NCI-H2171 treated with DMSO at 0.1 percent for 48 hours (cell line): ENCODE measurements at regions not wholly inside any gene's neighbourhood (a gene's known extent, or its start where the extent isn't known, plus 50 kb on each side); places are given as distances from the start of the nearest gene placed in this dataset.
"Not testable (repeated sequence)": the region's sequence is repeated elsewhere in the genome, so short reads cannot be mapped to it uniquely, and the experiment has no call there.

Experiments used
- DNase-seq: peaks from one replicate; lab custom pipeline; 2025; lab: John Stamatoyannopoulos, UW

DNA sequence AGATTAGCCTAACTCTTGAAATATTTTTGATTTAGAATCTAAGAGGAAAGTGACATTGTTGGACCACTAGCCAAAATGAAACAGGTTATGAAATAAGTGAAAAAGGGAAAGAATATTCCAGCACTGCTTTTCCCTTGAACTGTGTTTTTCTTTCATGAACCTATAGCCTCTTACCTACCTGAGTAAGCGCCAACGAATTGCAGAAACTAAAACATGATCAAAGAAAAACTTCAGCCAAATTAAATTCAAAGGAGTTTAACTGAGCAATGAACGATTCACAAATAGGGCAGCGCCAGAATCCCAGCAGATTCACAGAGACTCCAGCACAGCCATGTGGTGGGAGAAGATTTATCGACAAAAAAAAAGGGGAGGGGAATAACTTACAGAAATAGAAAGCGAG is 518.6 kb downstream of the PIK3C3 start:
- no peak for DNase-seq

DNA sequence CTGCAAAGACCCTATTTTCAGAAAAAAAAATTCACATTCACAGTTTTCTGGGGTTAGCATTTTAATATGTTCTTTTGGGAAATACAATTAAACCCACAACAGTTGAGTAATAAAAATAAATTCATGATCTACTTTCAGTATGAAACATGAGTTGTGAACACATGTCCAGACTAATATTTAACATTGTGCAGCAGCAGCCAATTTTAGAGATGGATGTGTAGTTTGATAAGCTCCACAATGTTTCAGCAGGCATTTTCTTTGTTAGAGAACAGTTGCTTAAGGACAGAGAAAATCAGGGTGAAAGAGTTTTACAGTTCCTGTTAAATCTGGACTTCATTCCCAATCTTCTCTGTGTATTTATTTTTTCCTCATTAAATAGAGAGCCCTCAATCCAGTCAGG is 519.5 kb downstream of the PIK3C3 start:
- DNase-seq = no peak

DNA sequence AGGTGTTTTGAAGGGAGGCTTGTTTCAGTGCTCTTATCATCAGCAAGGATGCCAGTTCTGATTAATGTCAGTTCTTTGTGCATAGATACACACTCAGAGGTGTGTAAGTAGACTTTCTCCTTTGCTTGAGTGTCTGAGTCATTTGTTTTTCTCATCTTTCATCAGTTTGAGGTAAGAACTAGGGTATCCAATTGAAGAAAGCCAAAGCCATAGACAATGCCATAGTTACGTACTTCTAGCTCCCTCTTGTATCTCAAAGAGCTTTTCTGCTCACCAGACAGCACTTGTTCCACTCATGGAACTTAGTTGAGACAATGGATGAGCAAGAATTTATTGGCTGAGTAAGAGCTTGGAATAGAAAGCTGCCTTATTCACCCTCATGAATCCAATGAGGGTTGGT is 520.1 kb downstream of the PIK3C3 start:
- no peak for DNase-seq

DNA sequence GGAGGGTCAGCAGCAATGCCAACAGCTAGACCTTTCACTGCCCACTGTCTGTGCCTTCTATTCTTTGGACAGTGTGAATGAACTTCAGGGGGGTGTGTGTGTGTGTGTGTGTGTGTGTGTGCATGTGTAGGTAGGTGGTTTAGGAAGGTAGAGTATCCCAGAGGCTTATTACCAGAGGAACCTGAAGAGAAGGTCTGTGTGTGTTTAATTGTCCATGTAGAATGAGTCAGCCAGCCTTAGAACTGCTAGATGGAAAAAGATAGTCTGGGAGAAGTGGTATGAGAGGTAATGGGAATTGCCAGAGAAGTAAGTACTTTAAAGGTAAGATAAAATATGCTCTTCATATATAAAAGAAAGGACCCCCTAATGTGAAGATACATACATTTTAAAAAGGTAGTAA is 522.2 kb downstream of the PIK3C3 start:
- DNase-seq = peak; percentile 61

DNA sequence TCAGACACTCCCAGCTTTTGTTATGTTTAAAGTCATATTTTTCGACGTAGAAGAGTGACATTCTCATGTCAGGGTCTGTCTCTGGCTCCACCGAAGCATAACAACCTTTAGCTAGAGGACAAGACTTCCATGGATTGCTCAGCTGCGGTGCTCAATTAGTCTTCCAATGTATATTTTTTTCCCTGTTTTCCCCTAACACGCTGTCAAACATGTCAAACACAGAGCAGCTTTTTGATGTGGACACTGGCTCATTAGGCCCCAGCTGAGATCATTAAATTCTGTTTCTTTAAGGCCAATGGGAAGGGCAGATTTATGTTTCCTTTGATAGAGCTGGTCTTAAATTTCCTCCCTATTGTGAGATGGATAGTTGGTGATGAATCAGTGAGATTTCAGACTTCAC is 525.4 kb downstream of the PIK3C3 start:
- DNase-seq = no peak

DNA sequence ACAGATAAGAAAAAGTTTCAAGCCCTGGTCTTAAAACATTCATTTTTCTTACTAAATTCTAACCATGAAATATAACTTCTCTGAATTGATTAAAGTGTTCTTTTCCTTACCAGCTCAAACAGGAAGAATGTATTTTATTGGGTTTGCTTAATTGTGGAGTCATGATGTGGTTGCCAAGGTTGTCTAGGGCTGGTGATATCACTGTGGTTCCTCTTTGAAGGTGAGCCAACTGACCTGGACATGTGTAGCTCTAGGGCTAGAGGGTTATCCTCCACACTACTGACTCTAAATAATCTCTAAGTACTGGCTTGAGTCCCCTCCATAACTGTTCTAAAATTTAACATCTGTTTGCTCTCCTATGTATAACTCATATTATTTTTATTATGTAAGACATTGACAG is 529.6 kb downstream of the PIK3C3 start:
- no peak for DNase-seq

DNA sequence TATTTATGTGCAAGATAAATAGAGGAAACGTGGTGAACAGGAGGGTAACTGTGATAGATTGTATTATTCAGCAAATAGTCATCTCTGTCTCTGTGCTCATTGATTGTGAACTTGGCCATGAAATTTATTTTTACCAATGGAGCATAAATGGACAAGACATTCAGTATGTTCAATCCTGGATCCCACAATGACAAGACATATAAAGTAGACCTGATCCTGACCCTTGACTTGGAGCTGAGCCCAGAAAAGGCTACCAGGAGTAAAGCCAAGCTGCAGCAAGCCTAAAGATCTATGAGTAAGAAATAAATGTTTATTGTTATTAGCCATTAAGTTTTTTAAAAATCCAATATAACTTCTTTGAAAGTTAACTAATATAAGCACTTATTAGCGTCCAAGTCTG is 531.2 kb downstream of the PIK3C3 start:
- no peak for DNase-seq

DNA sequence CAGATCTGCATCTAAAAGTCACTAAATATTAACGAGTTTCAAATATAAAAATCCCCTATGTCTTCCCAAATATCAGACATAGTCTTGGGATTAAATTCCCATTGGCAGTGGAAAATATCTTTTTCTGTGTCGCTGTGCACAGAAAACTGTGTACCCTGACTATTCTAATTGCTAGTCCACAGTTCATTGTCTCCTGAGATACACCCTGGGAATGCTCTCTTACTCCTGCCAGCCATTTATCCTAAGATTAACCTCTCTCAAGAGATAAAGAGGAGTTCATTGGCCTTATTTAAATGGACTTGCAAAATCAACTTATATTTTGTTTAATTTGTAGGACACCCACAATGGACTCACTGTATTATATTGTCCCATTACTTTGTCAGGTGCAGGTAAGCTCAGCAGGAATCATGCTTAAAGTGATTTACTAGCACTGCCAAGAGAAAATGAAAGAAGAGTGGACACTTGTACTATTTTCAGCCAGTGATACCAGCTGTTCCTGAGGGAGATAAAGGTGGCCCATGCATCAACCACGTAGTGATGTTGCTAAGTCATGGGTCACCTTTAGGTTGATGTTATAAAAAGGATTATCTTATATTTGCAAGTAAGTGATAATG is 553.8 kb downstream of the PIK3C3 start:
- DNase-seq = no peak

DNA sequence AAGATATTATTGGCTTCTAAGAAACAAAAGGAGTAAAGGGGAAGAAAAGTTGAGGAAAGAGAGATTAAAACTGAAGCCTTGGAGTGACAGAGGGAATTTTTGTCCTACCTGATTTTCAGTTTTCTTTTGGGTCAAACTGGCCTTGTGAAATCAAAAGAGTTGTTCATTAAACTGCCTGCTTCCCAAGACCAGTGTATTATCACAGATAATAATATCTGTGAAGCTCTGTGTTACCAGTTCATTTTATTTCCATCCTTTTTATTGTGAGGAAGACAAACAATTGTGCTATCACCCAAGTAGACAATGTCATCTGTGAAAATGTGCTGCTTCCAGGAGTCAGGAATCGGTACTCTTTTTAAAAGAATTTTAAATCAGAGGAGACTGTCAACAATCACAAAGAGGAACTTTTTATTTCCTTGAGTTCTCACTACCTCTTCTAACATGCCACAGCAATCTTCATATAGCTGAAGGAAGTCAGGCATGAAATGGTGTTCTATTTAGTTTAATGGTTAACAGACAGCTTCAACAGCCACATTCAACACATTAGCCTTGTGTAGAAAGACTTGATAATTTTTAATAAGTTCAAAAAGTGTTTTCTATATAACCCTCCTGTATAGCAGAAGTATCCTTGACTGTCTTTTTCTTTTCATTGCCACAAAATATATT is 554.8 kb downstream of the PIK3C3 start:
- no peak for DNase-seq

DNA sequence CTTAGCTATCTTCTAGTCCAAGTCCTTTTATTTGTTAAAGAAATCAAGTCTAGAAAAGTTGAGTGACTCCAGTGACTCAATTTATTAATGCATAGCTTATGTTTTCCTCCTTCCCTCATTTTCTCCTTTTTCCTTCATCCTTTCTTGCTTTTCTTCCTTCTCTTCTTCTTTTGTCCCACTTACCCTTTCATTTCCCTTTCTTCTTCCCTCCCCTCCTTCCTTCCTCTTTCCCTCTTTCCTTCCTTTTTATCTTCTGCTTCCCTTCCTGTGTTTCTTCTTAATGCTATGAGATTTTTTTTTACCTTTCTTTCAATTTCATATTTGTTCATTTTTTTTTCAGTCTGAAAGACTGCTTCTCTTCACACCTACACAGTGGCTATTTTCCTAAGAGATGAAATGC is 555.5 kb downstream of the PIK3C3 start:
- DNase-seq = no peak

DNA sequence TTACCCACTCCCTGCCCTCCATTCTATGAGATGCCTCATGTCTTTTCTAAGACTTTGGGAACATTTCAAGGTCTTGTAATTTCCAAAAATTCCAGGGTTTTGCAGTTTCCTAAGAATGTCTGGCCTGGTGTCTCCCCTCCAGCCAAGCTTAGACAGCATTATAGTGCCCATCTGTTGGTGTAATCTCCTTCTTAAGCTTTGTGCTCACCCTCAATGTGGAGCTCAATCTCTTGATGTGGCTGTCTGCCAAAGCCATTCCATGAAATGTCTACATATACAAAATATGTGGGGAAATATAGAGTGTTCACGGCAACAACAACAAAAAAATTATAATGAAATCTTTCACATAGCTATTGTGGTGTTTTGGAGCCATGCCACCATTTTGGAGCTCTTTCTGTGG is 558.4 kb downstream of the PIK3C3 start:
- DNase-seq = peak; percentile 11

DNA sequence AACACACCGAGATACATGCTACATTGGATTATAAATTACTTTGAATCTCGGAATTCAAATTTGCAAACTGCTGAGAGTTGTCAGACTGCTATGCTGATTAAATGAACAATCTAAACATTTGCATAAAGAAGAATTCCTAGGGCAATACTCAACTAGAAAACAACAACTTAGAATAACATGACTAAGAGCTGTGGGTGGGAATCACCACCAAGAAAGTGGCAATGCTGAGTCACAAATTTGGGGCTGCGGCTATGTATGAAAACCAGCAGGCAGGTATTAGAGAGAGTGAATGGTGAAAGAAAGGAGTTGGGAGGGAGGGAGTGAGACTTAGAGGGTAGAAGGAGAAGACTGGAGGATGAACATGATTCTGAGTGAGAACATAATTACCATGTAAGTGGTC is 559.5 kb downstream of the PIK3C3 start:
- DNase-seq = no peak

DNA sequence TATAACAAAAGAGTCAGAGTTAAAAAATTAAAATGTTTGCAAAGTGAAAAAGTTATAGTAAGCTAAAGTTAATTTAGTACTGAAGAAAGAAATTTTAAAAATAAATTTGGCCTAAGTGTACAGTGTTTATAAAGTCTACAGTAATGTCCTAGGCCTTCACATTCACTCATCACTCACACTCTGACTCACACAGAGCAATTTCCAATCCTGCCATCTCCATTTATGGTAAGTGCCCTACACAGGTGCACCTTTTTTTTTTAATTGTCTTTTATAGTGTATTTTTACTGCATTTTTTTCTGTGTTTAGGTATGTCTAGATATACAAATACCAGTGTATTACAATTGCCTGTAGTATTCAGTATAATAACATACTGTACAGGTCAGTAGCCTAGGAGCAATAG is 562.9 kb downstream of the PIK3C3 start:
- no peak for DNase-seq

DNA sequence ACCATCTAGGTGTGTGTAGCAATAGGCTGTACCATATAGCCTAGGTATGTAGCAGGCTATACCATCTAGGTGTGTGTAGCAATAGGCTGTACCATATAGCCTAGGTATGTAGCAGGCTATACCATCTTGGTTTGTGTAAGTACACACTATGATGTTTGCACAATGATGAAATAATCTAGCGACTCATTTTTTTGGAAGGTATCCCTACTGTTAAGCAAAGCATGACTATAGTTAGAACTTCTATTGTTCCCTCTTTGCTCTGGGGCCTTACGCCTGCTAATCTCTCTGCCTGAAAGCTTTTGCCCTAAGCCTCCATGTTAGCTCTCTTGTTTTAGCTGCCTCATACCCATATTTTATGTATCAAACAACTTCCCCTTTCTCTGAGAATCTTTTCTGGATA is 563.3 kb downstream of the PIK3C3 start:
- DNase-seq = not testable (repeated sequence)

DNA sequence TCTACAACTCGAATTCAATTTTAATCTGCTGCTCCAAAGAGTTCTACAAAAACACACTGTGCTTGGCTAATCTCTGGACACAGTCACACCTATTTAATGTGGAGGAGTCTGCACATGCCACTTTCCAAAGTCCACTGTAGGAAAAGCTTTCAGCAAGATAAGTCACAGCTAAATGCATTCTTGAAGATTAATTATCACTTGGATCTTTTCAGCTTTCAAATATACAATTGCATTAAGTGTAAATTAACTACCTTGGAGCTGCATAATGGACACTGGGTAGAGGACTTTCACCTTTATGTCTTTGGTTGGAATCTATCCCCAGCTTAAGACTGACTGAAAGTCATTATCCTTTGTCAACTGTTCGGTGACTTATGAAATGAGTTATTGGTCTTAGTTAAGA is 565.1 kb downstream of the PIK3C3 start:
- DNase-seq = no peak

DNA sequence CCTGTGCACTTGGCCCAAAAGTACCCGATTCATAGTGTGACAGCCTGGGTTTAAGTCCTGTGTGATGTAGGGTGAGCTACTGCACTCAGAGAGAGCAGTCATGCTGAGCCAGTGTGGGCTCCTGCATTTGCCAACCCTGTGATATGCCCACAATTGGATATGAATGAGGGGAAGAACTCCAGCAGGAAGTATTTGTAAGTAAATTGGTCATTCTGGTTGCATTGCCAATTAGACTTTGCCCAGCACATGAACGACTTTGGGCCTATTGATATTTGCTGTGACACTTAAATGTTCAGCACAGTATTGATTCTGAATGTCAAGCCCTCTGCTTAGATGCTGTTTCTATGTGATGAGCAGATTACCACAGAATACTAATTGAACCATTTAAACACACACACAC is 570.9 kb downstream of the PIK3C3 start:
- no peak for DNase-seq

DNA sequence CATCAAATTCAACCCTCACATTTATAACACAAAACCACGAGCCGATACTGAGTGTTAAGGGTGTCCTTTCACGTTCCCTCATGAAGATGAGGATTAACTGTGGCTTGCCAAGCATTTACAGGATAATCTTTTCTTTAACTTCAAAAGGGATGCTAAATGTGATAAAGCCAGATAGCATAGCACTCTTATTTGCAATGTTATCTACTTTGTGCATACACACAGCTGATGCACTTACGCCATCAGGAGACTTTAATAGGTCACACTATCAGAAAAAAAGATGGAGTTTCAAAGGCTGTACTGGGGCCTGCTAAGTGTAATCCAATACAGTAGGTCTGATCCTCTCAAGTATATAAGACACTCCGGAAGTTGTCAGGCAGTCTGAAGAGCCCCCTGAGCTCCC is 572.7 kb downstream of the PIK3C3 start:
- peak; percentile 5 for DNase-seq

DNA sequence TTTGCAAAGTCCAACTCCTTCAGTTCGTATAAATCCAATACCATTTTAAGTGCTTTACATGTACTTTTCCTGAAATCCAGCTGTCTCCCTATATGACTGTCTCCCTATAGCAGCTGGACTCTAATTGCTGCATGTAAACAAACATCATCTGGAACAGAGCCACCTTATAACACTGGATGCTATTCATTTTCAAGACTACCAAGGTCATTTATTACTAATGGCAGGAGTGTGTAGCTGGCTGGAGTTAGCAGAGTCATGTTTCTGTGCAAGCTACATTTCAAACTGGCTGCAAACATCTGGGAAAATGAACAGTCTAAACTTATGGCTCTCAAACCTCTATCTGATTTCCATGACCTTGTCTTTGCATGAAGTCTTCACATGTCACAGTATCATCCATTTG is 575.2 kb downstream of the PIK3C3 start:
- peak; percentile 60 for DNase-seq

DNA sequence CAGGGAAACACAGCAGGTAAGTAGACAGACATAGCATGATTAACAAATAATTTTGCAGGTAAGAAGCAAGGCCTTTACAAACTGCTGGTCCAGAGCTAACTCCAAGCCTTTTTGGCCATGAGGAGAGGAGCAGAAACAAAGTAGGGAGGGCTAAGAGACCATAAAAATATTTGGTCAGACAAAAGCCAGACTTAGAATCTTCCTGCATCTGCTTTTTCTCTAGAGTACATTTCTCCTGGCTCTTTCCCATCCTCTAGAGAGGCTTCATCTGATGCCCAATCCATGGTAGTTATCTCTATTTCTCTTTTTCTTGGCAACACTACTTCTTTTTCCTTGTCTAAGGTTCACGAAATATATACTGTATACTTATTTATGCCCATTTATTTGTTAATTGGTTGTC is 577.1 kb downstream of the PIK3C3 start:
- DNase-seq = no peak

DNA sequence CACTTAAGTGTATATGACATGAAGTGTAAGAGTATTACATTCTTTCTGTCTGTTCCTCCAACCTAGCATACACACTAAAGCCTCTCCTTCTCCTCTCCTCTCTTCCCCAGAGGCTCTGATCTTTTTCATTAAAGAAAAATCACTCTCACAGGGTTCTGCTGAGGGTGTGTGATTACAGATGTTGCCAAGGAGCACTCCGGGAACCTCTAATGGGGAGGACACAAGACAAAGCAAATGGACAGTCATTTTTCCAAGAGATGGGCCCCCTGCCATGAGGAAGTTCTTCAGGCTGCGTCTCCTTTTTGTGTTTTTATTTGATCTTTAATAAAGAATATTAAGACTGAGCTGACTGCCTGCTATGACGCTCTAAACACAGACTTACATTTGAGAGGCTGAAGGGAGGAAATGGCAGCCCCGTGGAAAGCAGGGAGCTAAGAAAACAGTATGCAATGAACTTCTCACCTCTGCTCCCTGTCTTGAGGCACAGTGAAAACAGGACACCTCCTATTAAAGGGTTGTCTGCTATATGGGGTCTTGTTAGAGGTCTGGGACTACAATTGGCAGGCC is 578.1 kb downstream of the PIK3C3 start:
- no peak for DNase-seq

DNA sequence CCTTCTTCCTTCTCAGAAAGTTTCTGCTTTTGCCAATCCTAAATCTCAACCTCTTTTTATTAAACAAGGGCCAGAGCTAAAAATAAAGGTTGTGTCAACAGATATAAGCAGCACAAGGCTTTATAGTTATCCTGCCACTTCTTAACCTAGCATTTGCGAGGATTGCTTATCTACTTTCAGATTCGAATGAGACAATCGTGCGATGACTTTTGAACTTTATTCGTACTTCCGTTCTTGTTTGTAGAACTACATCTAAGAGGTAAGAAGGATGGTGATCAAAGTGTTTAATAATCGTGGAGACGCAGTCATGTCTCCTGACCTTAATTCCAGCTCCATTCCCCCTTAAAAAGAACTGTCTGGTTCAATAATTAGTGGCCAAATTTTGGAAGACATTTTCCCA is 578.6 kb downstream of the PIK3C3 start:
- no peak for DNase-seq

DNA sequence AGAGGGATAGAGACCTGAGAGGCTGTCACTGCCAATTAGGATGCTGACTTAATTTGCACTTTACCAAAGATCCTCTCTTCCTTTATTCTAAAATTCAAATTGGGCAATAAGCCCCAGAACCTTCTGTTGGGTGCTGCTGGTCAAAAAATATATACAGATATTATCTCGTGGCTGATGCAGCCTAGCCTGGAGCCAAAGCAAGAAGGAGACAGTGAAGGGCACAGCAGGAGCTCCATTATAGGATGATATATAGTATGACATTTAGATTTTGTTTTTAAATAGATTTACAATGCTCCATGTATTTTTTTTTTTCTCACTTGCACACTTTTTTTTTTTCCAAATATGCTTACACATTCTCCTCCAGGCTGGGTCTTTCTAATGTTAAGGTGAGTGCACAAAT is 579.3 kb downstream of the PIK3C3 start:
- no peak for DNase-seq

DNA sequence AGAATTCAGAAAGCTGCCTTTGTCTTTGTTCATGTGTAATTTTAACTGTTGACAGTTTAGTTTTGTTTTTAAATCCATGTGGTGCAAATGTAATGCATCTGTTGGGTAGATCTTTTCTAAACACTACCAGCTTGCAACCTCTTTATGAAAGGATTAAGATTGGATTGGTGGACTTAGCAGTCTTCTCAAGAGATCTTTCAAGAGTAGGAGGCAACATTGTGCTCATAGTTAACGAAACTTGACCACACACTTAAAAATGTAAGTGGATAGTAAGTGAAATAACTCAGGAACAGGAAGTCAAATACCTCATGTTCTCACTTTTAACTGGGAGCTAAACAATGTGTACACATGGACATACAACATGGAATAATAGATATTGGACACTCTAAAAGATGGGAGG is 579.0 kb downstream of the RIT2 start:
- DNase-seq = no peak

DNA sequence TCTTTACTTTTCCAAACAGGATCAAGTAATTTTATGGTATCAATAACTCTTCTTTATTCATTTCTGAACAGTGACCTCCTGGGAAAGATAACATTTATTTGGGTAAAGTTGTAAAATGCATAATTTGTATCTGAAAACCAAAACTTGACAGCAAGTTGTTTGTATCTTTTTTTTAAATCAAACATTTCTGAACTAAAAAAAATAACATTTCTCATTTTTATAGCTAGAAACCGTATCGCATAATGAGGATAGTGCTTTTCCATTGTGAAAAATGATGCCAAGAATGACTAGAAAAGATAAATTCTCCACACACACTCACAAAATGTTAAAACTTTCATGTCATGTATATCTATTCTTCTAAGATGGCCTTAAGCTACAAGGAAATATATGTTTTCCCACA is 578.2 kb downstream of the RIT2 start:
- DNase-seq = no peak
